GM21737 (cell line): ENCODE measurements at regions not wholly inside any gene's neighbourhood (a gene's known extent, or its start where the extent isn't known, plus 50 kb on each side); places are given as distances from the start of the nearest gene placed in this dataset.

Experiments
- ATAC-seq: cut with Tn5 transposase; IDR thresholded peaks from one replicate; pipeline ENCODE4 v1.9.1; 2021; ENCODE audit warnings: mild to moderate bottlenecking, moderate library complexity; ENCODE audit not compliant: unreplicated experiment

DNA sequence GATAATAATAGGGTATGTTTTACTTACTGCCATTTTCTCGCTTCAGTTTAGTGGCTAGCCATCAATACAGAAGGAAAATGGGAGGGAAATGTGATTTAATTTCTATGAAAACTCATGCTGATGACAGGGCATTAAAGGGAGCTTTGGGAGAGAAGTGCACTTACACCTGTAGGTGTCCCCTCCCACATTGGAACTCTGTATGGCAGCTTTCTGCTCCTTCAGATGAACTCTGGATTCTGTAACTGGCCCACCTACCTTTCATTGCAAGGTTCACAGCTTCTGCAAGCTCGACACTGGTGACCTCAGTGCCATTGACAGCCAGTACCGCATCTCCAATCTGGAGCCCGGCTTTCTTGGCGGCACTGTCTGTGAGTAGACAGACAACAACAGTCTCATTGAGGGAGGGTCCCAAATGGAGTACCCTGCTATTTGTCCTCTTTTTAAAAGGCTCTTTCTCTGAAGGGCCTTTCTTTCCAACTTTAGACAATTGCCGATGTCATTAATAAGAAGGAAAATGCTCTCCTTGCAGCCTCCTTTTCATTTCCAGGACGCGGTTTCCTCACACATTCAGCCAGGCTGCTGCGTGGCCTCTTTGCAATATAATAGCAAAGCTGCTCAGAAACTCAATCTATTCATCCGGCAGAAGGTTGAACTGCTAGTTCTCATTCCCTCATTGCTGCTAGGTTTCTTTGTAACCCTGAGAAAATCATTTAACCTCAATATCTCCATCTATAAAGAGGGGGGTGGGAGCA, 63.6 kb downstream of the NUDT12 start:
- no peak for ATAC-seq

DNA sequence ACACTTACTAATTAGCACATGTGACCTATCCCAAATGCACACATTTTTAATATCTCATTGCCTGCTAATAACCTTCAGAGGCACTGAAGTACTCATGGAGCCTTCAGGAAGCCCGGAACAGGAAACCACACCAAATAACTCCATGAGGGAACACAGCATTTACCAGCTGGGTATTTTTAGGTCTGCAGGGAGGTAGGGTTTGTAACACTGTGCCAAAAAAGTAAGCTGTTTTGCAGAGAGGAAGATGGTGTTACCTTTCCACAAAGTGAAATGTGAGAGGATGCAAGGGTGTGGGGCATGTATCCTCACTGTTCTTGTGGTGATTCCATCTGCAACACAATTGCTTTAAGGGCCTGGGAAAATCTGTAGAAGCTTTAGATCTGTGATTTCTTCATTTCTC, 64.4 kb downstream of the NUDT12 start:
- no peak for ATAC-seq

DNA sequence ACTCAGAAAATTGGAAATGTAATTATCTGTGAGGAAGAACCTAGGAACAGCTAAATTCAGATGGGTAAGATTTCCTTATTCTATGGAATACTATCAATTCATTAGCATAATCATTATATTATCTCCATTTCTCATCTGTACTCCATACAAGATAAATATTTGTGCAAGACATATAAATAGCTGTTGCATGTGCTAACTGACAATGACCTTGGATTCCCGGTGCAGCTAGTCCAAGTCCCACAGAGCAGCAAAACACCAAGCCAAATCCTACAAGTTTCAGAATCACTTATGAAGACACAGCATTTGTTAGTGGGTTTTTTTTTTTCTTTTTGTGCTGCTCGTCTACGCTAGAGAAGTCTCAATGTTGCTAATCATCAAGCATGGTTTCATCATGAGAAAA, 64.8 kb downstream of the NUDT12 start:
- ATAC-seq = no peak

DNA sequence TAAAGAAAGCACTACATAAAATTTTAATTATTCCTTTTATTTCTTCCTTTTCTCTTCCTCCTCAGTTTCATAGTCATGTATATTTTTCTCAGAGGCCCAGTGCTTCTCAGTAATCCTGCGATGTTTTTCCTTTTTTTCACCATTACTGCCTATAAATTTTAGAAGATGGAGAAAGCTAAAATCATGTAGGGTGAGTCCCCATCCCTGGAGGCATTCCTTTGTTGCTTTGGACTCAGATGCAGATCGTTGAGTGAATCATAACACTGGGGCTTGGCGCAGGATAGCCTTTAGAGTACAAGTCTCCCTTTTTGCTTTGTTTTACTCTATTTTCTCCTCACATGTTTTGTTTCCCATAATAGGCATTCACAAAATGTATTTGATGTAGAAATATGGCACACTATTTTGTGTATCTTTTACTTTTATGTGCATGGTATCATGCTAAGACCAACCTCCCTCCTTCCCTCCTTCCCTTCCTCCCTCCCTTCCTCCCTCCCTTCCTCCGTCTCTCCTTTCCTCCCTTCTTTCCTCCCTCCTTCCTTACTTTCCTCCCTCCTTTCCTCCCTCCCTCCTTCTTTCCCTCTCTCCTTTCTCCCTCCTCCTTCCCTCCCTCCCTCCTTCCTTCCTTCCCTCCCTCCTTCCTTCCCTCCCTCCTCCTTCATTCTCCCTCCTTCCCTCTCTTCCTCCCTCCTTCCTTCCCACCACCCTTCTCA, 72.4 kb downstream of the NUDT12 start:
- no peak for ATAC-seq

DNA sequence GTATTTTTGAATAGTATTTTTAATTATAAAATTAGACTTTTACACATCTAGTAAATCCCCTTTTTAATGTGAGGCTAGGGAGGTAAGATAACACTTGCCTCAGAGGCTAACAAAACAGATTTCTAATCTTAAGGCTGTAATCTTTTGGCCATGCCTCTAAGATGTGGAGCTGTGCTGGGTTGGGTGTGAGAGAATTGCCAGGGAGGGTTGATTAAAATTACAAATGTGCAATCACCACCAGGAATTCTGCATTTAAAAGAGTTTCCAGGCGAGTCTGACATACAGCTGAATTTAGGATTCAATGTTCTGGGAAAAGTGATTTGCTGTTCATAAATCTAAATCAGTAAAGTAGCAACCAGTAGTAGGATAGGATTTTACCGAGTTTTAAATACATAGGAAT, 73.3 kb downstream of the NUDT12 start:
- no peak for ATAC-seq

DNA sequence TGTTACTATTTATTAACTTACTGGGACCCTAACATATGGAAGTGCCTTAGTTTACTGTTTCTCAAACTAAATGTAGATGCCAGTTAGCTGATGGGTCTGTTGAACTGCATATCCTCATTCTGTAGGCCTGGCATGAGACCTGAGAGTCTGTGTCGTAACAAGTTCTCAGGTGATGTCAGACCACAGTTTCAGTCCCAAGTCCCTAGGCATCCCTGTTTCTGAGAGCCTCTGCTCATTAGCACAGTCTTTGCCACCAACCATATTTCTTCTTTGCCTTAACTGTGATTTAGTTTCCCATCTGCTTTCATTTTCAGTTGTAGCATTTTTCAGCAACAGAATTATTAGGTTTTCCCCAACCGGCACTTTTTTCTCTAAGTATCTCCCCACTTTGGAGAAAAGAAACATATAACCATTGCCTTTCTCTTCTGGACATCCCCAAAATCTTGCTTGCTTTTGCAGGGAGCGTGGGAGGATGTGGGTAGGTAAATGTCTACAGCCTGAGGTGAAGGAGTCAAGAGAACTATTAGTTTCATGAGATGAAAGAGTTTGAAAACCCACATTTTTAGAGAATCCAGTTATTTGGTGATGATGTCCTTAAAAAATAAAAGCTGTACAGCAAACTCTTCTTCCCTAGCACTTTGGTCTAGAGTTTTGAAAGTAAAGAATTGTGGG, 74.6 kb downstream of the NUDT12 start:
- ATAC-seq = no peak

DNA sequence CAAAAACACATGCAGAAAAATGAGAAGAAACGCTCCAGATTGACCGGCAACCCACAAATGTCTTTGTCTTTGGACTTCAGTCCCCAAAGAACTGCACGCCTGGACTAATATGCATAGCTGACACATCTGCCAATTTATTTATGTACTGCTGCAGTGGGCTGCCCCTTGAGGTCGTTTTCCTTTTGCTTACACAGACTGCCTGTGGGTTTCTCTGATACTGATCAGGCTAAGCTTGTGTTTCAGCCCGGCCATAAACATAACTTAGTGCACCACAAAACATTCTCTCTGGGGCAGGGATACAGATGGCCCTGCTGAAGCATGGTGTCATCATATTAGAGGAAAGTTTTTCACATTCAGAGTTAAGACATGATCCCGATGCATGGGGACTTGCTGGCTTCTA, 75.4 kb downstream of the NUDT12 start:
- ATAC-seq = no peak

DNA sequence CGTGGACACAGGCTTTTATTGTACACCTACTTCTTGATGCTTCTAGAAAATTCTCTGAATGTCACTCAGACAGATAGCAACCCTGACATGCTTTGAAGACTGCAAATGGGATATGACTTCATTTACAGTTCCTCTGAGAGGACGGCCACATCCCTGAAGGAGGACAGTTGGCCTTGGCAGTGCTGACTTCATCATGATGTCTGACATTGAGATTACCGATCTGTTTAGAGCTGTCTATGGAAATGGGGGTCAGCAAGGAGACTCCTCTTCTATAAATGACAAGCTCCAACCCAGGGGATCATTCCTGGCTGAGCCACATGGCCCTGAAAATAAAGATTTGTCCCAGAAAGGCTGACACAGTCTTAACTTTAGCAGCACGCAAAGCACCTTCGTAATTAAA, 75.8 kb downstream of the NUDT12 start:
- ATAC-seq = no peak

DNA sequence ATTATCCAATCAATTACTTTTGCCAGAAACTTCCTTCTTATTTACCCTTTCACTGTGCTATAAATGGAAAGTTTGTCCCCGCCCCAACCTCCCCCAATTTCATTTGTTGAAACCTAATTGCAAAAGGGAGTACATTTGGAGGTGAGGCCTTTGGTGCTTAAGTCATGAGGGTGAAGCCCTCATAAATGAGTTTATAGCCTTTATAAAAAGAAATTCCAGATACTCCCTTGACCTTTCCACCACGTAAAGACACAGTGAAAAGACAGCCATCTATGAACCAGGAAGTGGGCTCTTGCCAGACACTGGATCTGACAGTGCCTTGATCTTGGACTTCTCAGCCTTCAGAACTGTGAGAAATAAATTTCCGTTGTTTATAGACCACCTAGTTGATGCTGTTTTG, 82.3 kb downstream of the NUDT12 start:
- ATAC-seq = no peak

DNA sequence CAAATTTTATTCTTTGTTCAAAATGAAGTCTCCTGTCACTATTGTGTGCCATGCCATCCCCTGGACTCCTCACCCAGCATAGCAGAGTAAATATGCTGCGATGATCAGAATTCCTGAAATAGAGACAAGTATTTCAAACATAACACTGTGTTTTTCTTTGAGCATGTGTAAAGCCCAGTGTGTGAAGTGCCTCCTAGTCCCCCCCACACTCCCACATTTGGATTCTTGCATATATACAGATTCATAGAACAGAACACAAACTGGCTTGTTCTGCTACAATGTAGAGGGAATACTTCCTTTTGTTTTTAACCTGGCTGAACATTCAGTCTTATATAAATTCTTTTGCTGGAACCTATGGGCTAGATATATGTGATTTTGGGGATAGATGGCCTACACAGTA, 84.9 kb downstream of the NUDT12 start:
- no peak for ATAC-seq

DNA sequence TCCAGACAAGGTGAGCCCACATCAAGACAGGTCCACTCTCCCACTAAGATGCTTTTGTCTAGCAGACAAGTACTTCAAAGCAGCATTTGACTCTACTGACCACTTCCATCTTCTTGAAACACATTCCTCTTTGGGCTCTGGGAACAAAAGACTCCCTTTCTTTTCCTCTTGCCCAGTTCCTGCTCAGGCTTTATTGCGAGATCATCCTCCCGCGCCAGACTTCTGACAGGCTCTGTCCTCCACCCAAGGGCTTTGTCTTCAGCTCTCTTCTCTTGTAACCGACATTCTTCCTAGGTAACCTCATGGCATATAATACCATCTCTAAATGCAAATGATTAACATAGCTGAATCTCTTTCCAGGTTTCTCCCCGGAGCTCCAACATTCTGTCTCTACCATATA, 85.8 kb downstream of the NUDT12 start:
- no peak for ATAC-seq

DNA sequence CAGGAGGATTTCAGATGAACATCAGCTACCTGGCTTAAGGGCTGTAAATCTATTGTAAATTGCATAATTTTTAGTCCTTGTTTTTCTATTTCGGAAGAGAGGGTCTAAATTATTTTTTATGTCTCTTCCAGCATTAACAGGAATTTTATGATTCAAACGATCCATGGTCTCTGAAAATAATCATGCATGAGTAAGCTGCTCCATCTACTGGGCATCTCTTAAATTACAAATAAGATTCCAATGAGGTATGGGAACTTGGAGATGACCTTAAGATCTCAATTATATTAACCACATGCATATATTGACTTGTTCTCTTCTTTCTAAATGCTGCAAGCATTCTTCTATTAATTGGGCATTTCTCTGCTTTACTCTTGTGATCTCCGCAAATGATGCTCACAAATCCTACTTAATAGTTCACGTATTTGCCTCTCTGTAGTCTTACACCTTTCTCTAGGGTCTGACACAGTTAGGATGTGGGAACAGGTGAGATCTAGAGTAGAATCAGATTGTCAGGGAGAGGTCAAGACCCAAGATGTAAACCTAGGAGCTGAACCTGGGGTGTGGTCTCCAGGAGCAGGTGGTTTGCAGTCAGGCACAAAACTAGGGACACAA, 86.9 kb downstream of the NUDT12 start:
- ATAC-seq = no peak

DNA sequence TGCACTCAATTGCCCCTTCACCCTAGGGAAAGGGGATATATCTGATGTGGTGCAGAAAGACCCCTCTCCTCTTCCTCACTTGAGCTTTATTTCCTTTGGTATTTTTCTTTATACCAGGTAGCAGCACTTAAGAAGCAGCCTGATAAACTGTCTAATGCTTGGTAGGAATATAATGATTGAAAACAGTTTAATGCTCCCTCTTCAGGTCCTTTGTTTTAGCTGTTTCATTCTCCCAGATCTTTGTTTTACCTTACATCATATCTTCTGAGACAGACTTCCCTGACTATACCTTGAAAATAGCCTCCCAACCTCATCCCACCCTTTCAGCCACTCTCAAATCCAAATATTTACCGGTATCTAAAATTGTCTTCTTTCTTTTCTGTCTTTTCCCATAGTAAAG, 87.9 kb downstream of the NUDT12 start:
- no peak for ATAC-seq

DNA sequence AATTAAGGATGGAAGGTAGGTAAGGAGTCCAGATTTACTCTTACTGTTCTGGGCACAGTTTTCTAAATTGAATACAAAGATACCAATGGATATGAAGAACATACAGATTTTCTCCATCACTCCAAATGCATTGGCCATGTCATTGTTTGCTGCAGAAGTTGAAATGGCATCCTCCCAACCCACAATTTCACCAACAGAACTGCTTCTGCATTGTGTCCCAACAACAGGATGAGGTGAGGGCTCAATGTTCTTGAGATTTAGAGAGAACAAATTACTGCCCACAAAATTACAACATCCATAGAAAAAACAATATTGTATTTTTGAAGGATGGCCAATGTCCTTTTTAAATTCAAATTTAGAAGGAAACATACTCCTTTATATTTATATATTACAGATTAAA, 88.9 kb downstream of the NUDT12 start:
- ATAC-seq = no peak

DNA sequence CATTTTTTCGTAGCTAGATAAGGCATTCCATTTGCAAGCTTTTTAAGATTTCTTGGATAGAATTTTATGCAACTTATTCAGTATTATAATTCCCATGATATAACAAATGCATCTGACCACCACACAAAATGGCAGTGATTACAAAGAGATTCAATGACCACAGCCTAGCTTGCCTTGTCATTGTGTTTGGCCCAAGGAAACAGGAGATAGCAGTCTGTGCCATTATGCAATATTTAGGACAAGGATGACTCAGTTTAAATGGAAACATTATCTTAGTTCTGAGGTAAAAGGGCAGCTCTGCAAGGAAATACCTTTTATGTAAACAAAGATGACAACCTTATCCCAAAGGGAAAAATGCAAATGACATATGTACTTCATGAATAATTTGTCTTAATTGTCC, 89.8 kb downstream of the NUDT12 start:
- no peak for ATAC-seq

DNA sequence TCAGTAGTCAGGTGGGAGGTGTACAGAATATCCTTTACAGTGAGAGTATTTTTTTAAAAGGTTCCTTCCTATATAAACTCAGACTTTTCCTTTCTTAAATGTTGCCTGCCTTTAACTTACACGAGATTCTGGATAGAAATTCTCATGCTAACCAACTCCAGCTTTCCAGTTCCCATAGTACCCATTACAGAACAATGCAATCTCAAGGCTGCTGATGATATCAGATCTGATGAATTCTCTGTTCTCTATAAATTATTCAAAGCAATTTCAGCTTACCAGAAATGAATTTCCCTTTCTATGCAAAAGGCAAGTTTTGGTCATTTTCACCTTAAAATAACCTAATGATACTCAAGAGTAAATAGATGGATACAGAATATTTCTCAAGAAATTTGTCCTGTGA, 90.3 kb downstream of the NUDT12 start:
- ATAC-seq = no peak

DNA sequence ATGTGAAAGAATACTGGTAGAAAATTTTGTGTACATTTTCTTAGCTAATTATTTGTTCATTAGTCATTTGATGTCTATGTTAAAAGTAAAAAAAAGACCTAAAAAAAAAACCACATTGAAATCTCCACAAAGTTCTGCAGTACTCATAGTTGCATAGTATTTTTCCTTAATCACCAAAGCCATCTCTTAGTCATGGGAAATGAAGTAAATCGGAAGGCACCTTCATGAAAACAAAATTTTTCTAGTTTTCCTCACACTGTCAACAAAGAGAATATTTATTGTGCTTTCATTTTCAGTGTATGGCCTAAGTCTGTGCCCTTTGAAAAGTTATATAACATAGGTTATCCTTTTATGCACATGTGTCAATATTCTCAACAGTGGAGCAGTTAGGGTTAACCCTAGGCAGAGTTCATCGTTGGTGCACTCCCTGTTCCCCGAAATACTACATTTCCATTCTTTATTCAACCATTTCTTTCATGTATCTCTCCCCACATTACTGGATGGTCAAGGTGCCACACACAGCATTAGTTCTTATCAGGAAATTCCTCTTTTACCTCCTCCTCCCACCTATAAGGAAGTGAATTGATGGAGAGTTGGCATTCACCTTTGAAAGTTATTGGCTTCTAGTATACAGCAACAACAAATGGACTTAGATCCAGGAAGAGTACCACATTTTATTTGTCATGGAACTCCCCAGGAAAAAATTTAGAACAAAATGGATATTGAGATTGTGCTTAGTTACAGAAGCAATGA, 93.1 kb downstream of the NUDT12 start:
- no peak for ATAC-seq

DNA sequence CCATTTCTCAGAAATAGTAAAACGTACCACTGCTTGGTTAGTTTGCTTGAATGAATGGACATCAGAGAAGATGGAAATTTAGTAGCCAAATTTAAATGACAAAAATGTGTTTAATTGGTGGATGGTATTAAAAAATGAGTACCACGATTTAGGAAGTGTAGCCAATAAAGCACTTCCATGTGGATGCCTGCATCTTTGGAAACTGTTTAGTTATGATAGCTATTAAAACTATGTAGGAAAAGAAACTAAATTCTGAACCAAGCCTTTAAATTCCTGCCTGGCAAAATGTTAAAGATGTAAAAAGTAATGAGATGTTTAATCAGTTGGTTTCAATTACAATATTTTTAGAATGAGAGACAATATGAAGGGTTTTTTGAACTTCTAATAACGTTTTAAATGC, 94.8 kb downstream of the NUDT12 start:
- ATAC-seq = no peak

DNA sequence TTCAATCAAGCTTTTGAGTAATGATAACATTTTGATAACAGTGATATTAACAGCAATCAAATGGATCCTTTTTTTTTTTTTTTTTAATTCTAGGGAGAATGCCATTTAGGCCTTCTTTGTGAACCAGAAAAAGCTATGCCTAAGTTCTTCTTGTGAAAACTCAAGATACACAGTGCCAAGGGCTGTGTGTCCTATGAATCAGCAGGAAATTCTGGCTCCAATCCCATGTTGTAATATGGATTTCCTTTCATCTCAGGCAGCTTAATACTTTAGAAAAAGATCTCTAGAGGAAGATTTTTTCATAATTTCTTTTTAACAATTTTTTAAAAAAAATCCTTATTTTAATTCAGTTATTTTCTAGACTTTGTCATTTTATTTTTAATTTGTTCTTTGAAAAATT, 96.1 kb downstream of the NUDT12 start:
- ATAC-seq = no peak

DNA sequence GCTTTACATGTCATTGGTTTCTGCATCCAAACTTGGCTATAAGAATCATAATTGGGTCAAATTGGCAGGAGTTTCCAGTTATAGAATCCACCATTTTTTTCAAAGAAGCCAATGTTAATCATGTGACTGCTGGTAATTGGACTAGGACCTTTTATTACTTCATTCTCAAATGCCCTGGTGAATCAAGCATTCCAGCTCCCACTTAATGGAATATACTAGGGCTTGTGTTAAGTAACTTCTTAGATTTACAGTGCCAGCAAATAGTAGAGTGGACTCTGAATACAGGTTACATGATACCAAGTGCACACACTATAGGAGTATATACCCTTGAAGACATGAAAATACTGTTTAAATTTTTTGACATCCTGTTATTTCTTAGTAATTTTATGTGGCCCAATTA, 96.7 kb downstream of the NUDT12 start:
- no peak for ATAC-seq

DNA sequence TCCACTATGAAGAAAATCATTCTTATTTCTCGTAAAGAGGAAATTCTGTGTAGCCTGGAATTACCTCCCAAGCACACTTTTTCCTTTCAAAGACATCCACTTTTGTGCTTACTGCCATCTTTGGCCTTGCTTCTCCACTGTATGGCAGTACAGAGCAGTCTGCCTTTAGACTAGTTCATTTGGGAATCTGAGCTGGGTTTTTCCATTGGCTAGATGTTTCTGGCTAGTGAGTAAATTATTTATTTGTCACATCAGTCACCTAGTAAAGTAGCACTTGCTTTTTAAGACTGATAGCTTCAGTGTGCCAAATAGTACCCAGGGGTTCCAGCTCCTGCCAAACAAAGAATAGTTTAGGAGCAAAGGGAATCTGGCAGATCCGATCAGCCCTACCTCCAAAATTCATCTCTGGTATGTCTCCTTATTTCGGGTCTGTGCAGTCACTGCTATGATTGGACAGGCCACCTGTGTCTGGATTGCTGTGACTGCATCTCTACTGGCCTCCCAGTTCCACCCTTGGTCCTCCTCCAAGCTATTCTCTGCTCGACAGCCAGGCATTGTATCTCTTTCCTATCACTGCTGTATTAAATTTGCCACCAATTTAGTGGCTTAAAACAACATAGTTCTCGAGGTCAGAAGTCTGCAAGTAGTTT, 97.6 kb downstream of the NUDT12 start:
- no peak for ATAC-seq
